Neural crest cell (in vitro differentiated cells): ENCODE measurements at regions not wholly inside any gene's neighbourhood (a gene's known extent, or its start where the extent isn't known, plus 50 kb on each side); places are given as distances from the start of the nearest gene placed in this dataset.

Experiments
- DNase-seq: peaks from one replicate; pipeline ENCODE4 v3.0.0; 2021; ENCODE audit warnings: low read depth, mixed read lengths, low spot score
- H3K27ac Mint-ChIP-seq: one replicate; pipeline ENCODE4 v1.8.0; 2021; ENCODE audit warnings: mild to moderate bottlenecking, mixed read lengths; ENCODE audit not compliant: unreplicated experiment
- H3K27me3 Mint-ChIP-seq: 2 replicates; pipeline ENCODE4 v1.8.0; 2021; ENCODE audit warnings: low read depth, mild to moderate bottlenecking, mixed read lengths
- H3K36me3 Mint-ChIP-seq: 2 replicates; pipeline ENCODE4 v1.8.0; 2021; ENCODE audit warnings: low read depth, mild to moderate bottlenecking, mixed read lengths
- H3K4me1 Mint-ChIP-seq: 2 replicates; pipeline ENCODE4 v1.8.0; 2021; ENCODE audit warnings: mixed read lengths
- H3K4me3 Mint-ChIP-seq: one replicate; pipeline ENCODE4 v1.8.0; 2021; ENCODE audit warnings: mild to moderate bottlenecking, mixed read lengths
- H3K9me3 Mint-ChIP-seq: 2 replicates; pipeline ENCODE4 v1.8.0; 2021; ENCODE audit warnings: mixed read lengths
- CTCF ChIP-seq: fragments of 200-600 bp; sonication (generic); conservative IDR thresholded peaks from 2 replicates; pipeline ENCODE4 v1.5.0; 2021; ENCODE audit warnings: antibody characterized with exemption, mild to moderate bottlenecking

- no peak overlapping the region for H3K4me3 Mint-ChIP-seq
- no peak for TF ChIP-seq CTCF
- H3K27ac Mint-ChIP-seq: no peak overlapping the region
- H3K9me3 Mint-ChIP-seq: peaks cover 11% of the 10 kb centered on the region
- DNase-seq: no peak
- no peaks in the 10 kb centered on the region for H3K4me1 Mint-ChIP-seq
- no peaks in the 10 kb centered on the region for H3K36me3 Mint-ChIP-seq
- no peaks in the 10 kb centered on the region for H3K27me3 Mint-ChIP-seq
These were observed 474.4 kb downstream of the TLE1 start for GRCh38 chr9:81214975-81215374.

GRCh38 chr9:81213456-81213855, 475.9 kb downstream of the TLE1 start:
- H3K36me3 Mint-ChIP-seq: no peaks in the 10 kb centered on the region
- no peaks in the 10 kb centered on the region for H3K4me1 Mint-ChIP-seq
- DNase-seq: no peak
- no peak overlapping the region for H3K4me3 Mint-ChIP-seq
- H3K27ac Mint-ChIP-seq: no peak overlapping the region
- no peak for TF ChIP-seq CTCF
- H3K9me3 Mint-ChIP-seq: peaks cover 11% of the 10 kb centered on the region
- no peaks in the 10 kb centered on the region for H3K27me3 Mint-ChIP-seq

- Mint-ChIP-seq H3K9me3 (peaks cover 7% of the 10 kb centered on the region), H3K36me3 (no peaks in the 10 kb centered on the region), H3K27me3 (no peaks in the 10 kb centered on the region), H3K4me3 (no peak overlapping the region), H3K4me1 (no peaks in the 10 kb centered on the region), H3K27ac (no peak overlapping the region)
- no peak for TF ChIP-seq CTCF
- DNase-seq: no peak
These were observed 477.6 kb downstream of the TLE1 start for GRCh38 chr9:81211741-81212140.

- no peak for DNase-seq
- Mint-ChIP-seq H3K36me3 (no peaks in the 10 kb centered on the region), H3K4me3 (no peak overlapping the region), H3K27ac (no peak overlapping the region), H3K9me3 (peaks cover 4% of the 10 kb centered on the region), H3K4me1 (no peaks in the 10 kb centered on the region), H3K27me3 (no peaks in the 10 kb centered on the region)
- no peak for TF ChIP-seq CTCF
These were observed 481.7 kb downstream of the TLE1 start for GRCh38 chr9:81207651-81208050.

GRCh38 chr9:81202292-81202691, 487.1 kb downstream of the TLE1 start:
- Mint-ChIP-seq H3K9me3 (peaks cover 7% of the 10 kb centered on the region), H3K4me1 (no peaks in the 10 kb centered on the region)

More at GRCh38 chr9:81202292-81202691, 487.1 kb downstream of the TLE1 start:
- H3K27ac Mint-ChIP-seq: no peak overlapping the region
- DNase-seq: no peak
- H3K27me3 Mint-ChIP-seq: no peaks in the 10 kb centered on the region
- H3K4me3 Mint-ChIP-seq: no peak overlapping the region
- no peak for TF ChIP-seq CTCF
- H3K36me3 Mint-ChIP-seq: no peaks in the 10 kb centered on the region
